Fibroblast of lung (primary cell): ENCODE measurements at regions not wholly inside any gene's neighbourhood (a gene's known extent, or its start where the extent isn't known, plus 50 kb on each side); places are given as distances from the start of the nearest gene placed in this dataset.

Experiments used
- DNase-seq, 2 donors: peaks; one replicate each; pipeline versions ENCODE4 v3.0.0 to v3.0.0-alpha.2; 2010; ENCODE audit warnings: low read depth in 2 of 2
- H2AFZ ChIP-seq: 2 replicates; pipeline ENCODE4 v1.5.1; 2012; ENCODE audit warnings: low read length, control low read depth, inconsistent platforms
- H3K27ac ChIP-seq: 2 replicates; pipeline ENCODE4 v1.5.1; 2011; ENCODE audit warnings: low read length, control low read depth; ENCODE audit not compliant: insufficient read depth
- H3K27me3 ChIP-seq: 2 replicates; pipeline ENCODE4 v1.5.1; 2011; ENCODE audit warnings: mild to moderate bottlenecking, low read length; ENCODE audit not compliant: control insufficient read depth, insufficient read depth
- H3K36me3 ChIP-seq: 2 replicates; pipeline ENCODE4 v1.5.1; 2011; ENCODE audit warnings: low read length; ENCODE audit not compliant: control insufficient read depth, insufficient read depth
- H3K4me1 ChIP-seq: 2 replicates; pipeline ENCODE4 v1.5.1; 2011; ENCODE audit warnings: low read length; ENCODE audit not compliant: control insufficient read depth, insufficient read depth; ENCODE audit errors: extremely low read depth
- H3K4me2 ChIP-seq: 2 replicates; pipeline ENCODE4 v1.5.1; 2011; ENCODE audit warnings: low read length, control low read depth; ENCODE audit not compliant: insufficient read depth; ENCODE audit errors: extremely low read depth
- H3K4me3 ChIP-seq, 4 experiments: fragments of 200-600 bp in 1 of 4; sonication (generic) in 1 of 4; replicated peaks in 1 of 4; 2 replicates each; pipeline ENCODE4 v1.5.1; 2011 to 2016; ENCODE audit warnings: low read length in 4 of 4, low read depth in 3 of 4, mild to moderate bottlenecking in 3 of 4, control low read depth in 2 of 4, inconsistent platforms in 1 of 4, mixed read lengths in 1 of 4; ENCODE audit not compliant: insufficient read depth in 1 of 4; ENCODE audit errors: control extremely low read depth in 1 of 4
- H3K79me2 ChIP-seq: 2 replicates; pipeline ENCODE4 v1.5.1; 2012; ENCODE audit warnings: mild to moderate bottlenecking, low read length, inconsistent platforms; ENCODE audit not compliant: control insufficient read depth, insufficient read depth
- H3K9ac ChIP-seq: 2 replicates; pipeline ENCODE4 v1.5.1; 2011; ENCODE audit warnings: mild to moderate bottlenecking, low read length, control low read depth; ENCODE audit not compliant: insufficient read depth
- H3K9me3 ChIP-seq: 2 replicates; pipeline ENCODE4 v1.5.1; 2012; ENCODE audit warnings: low read depth, low read length; ENCODE audit not compliant: control insufficient read depth, insufficient read depth
- H4K20me1 ChIP-seq: 2 replicates; pipeline ENCODE4 v1.5.1; 2011; ENCODE audit warnings: low read length; ENCODE audit not compliant: control insufficient read depth, insufficient read depth; ENCODE audit errors: extremely low read depth
- EZH2 ChIP-seq: IDR thresholded peaks from 2 replicates; pipeline ENCODE4 v1.5.1; 2012; ENCODE audit warnings: low read length, control low read depth, mild to moderate bottlenecking; ENCODE audit errors: missing control alignments
- TF ChIP-seq, protein P1 (sequence below), 2 donors: IDR thresholded peaks in 1 of 2; conservative IDR thresholded peaks in 1 of 2; 1 replicate in 1 of 2; 2 replicates in 1 of 2; pipeline ENCODE4 v1.5.1; 2011 to 2012; ENCODE audit warnings: low read length in 2 of 2, control low read depth in 1 of 2, inconsistent platforms in 1 of 2, low read depth in 1 of 2, mild to moderate bottlenecking in 1 of 2

DNA sequence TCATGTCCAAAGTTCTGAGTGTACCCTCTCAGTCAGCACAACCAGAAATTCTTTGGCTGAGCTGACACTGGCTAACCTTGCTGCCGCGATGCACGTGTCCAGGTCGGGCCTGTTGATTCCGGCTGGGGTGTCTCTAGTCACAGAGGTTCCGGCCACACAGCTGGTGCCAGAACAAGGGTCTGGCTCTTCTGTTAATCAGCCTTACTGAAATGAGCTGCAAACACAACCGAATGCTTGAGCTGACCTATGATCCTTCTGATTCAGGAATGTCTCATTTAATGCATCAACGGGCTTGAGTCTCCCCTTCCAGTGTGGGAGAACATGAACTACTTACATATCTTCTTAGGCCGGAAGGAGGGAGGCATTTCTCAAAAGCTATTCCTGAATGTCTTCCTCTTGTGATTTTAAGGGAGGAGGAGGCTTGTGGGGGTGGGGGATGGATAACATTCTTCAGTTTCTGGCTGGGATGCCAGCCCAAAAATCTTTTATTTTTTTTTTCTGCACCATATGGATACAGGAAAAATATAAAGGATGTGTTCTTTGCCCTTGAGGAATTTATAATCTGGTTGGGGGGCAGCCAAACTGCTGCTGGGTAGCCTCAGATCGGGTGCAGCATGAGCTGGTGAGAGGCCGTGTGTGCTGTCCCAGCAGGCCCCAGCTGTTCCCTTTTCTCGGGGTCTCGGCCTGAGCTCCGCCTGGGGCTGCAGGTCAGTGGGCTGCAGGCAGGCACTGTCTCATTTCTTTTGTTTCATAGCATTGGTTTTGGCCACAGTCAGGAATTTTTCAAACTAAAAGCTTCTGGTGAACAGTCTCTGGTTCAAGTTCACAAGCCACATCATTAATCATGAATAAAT lies 319.1 kb upstream of the TBL1XR1 start:
- no peak overlapping the region for H2AFZ ChIP-seq
- no peaks in the 10 kb centered on the region for H4K20me1 ChIP-seq
- peak overlapping the region; percentile 37 for H3K27ac ChIP-seq
- H3K4me3 ChIP-seq: no peak overlapping the region
- peak; percentile 98 to 99 for DNase-seq
- H3K79me2 ChIP-seq: no peaks in the 10 kb centered on the region
- H3K9ac ChIP-seq: no peak overlapping the region
- peak overlapping the region; percentile 33 for H3K4me2 ChIP-seq
- H3K36me3 ChIP-seq: no peaks in the 10 kb centered on the region
- H3K4me1 ChIP-seq: peaks cover 21% of the 10 kb centered on the region
- H3K27me3 ChIP-seq: no peaks in the 10 kb centered on the region
- TF ChIP-seq EZH2: no peak
- TF ChIP-seq, protein P1, sequence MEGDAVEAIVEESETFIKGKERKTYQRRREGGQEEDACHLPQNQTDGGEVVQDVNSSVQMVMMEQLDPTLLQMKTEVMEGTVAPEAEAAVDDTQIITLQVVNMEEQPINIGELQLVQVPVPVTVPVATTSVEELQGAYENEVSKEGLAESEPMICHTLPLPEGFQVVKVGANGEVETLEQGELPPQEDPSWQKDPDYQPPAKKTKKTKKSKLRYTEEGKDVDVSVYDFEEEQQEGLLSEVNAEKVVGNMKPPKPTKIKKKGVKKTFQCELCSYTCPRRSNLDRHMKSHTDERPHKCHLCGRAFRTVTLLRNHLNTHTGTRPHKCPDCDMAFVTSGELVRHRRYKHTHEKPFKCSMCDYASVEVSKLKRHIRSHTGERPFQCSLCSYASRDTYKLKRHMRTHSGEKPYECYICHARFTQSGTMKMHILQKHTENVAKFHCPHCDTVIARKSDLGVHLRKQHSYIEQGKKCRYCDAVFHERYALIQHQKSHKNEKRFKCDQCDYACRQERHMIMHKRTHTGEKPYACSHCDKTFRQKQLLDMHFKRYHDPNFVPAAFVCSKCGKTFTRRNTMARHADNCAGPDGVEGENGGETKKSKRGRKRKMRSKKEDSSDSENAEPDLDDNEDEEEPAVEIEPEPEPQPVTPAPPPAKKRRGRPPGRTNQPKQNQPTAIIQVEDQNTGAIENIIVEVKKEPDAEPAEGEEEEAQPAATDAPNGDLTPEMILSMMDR (conservative IDR thresholded peaks at IDR 0.05 in 1 of 2, IDR thresholded peaks at IDR 0.05 in 1 of 2; ENCODE audit: low read depth in 1 of 2, low read length in 2 of 2): no peak
- no peaks in the 10 kb centered on the region for H3K9me3 ChIP-seq

DNA sequence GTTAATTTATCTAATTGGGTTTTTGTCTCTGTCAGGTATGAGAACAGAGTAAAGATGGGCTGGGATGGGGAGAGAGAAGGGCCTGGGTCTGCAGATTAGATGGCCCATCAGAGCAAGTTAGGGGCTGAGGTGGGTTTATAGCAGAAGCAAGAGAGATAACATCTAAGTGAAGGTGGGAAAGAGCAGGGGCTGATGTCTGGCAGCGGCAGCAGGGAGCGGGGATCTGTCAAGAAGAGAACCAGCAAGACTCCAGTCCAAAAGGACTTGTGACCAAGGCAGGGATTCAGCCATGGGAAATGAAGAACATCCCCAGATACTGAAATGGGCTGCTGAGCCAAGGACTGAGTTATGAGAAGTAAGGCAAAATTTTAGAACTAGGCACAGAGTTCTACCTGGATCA lies 320.6 kb upstream of the TBL1XR1 start:
- no peak overlapping the region for H3K4me2 ChIP-seq
- no peak overlapping the region for H3K9ac ChIP-seq
- H3K4me3 ChIP-seq: no peak overlapping the region
- TF ChIP-seq, protein P1 (conservative IDR thresholded peaks at IDR 0.05 in 1 of 2, IDR thresholded peaks at IDR 0.05 in 1 of 2; ENCODE audit: low read depth in 1 of 2, low read length in 2 of 2): no peak
- TF ChIP-seq EZH2: no peak
- no peak for DNase-seq
- no peaks in the 10 kb centered on the region for H3K79me2 ChIP-seq
- no peaks in the 10 kb centered on the region for H3K36me3 ChIP-seq
- no peaks in the 10 kb centered on the region for H4K20me1 ChIP-seq
- H2AFZ ChIP-seq: no peak overlapping the region
- H3K27me3 ChIP-seq: no peaks in the 10 kb centered on the region
- no peaks in the 10 kb centered on the region for H3K9me3 ChIP-seq
- peaks cover 21% of the 10 kb centered on the region for H3K4me1 ChIP-seq
- H3K27ac ChIP-seq: no peak overlapping the region

DNA sequence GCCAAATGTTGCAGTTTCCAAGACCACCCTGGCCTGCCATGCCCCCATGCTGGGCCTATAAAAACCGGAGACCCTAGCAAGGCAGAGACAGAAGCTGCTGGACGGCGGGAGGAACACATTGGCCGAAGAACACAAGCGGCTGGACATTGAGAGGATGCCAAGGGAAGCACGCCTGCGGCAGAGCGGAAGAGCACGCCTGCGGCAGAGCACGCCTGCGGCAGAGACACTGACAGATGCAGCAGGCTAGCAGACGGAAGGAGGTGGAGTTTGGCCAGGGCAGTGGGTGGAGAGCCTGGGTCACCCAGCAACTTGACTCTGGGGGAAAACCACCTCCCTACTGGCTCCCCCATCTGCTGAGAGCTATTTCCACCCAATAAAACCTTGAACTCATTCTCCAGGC lies 322.3 kb upstream of the TBL1XR1 start:
- no peak overlapping the region for H3K4me2 ChIP-seq
- peaks cover 14% of the 10 kb centered on the region for H3K4me1 ChIP-seq
- H3K4me3 ChIP-seq: no peak overlapping the region
- no peaks in the 10 kb centered on the region for H3K9me3 ChIP-seq
- TF ChIP-seq EZH2: no peak
- TF ChIP-seq, protein P1 (conservative IDR thresholded peaks at IDR 0.05 in 1 of 2, IDR thresholded peaks at IDR 0.05 in 1 of 2; ENCODE audit: low read depth in 1 of 2, low read length in 2 of 2): no peak
- no peak overlapping the region for H2AFZ ChIP-seq
- H3K9ac ChIP-seq: no peak overlapping the region
- H3K36me3 ChIP-seq: no peaks in the 10 kb centered on the region
- DNase-seq: no peak
- no peaks in the 10 kb centered on the region for H4K20me1 ChIP-seq
- no peaks in the 10 kb centered on the region for H3K27me3 ChIP-seq
- H3K79me2 ChIP-seq: no peaks in the 10 kb centered on the region
- H3K27ac ChIP-seq: no peak overlapping the region
